ENCODE measurements at regions not wholly inside any gene's neighbourhood (a gene's known extent, or its start where the extent isn't known, plus 50 kb on each side); places are given as distances from the start of the nearest gene placed in this dataset.

DNA sequence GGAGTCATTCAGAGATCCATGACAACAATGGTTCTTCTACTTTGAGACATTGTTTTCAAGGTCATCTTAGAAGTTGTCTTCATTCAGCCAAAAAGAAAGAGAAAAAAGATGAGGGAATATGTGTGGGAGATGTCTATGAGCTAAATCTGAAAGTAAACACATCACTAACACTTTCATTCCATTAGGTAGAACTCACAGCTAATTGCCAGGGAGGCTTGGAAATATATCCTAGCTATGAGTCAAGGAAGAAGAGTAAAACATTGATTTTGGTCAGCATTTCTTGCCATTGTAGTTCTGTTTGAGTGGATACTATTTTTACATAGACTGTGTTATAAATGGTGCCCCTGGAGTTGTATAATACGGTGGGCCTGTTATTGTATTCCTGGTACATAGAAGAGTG lies 316.4 kb upstream of the MYOCD start:
- TF ChIP-seq, protein P1, sequence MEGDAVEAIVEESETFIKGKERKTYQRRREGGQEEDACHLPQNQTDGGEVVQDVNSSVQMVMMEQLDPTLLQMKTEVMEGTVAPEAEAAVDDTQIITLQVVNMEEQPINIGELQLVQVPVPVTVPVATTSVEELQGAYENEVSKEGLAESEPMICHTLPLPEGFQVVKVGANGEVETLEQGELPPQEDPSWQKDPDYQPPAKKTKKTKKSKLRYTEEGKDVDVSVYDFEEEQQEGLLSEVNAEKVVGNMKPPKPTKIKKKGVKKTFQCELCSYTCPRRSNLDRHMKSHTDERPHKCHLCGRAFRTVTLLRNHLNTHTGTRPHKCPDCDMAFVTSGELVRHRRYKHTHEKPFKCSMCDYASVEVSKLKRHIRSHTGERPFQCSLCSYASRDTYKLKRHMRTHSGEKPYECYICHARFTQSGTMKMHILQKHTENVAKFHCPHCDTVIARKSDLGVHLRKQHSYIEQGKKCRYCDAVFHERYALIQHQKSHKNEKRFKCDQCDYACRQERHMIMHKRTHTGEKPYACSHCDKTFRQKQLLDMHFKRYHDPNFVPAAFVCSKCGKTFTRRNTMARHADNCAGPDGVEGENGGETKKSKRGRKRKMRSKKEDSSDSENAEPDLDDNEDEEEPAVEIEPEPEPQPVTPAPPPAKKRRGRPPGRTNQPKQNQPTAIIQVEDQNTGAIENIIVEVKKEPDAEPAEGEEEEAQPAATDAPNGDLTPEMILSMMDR (IDR thresholded peaks at IDR 0.05) = no peak
- no peak for TF ChIP-seq TP53 (CRISPR knock-in tag; IDR thresholded peaks at IDR 0.05)

Measured in WTC11 (cell line).